Activated T-helper 2 cell treated with anti-CD3 and anti-CD28 coated beads, Interferon-gamma antibody, Interleukin-2, Interleukin-4, amounts not matched to agents 10 μg/mL and 5 μg/mL and 100 μg/mL, durations not matched to agents 14 hours and 24 hours and 36 hours (primary cell): ENCODE measurements at regions not wholly inside any gene's neighbourhood (a gene's known extent, or its start where the extent isn't known, plus 50 kb on each side); places are given as distances from the start of the nearest gene placed in this dataset.

Experiments used
- DNase-seq: peaks from one replicate; pipeline ENCODE4 v3.0.0; 2021; ENCODE audit warnings: low spot score
- H3K27ac Mint-ChIP-seq: one replicate; pipeline ENCODE4 v1.8.0; 2021; ENCODE audit warnings: mixed read lengths
- H3K27me3 Mint-ChIP-seq: one replicate; pipeline ENCODE4 v1.8.0; 2021; ENCODE audit warnings: low read depth, mixed read lengths
- H3K36me3 Mint-ChIP-seq: one replicate; pipeline ENCODE4 v1.8.0; 2021; ENCODE audit warnings: low read depth, mixed read lengths
- H3K4me1 Mint-ChIP-seq: one replicate; pipeline ENCODE4 v1.8.0; 2021; ENCODE audit warnings: low read depth, mixed read lengths
- H3K4me3 Mint-ChIP-seq: one replicate; pipeline ENCODE4 v1.8.0; 2021; ENCODE audit warnings: low read depth, mild to moderate bottlenecking, moderate library complexity, mixed read lengths
- H3K9me3 Mint-ChIP-seq: one replicate; pipeline ENCODE4 v1.8.0; 2021; ENCODE audit warnings: mixed read lengths
- intact Hi-C: fragments of 100-400 bp; cut with micrococcal nuclease; formaldehyde crosslinking; loops from one replicate; pipeline ENCODE4 v1.15.1; 2023

GRCh38 chr1:163509114-163509513, 187.4 kb downstream of the NUF2 start:
- Mint-ChIP-seq H3K4me3 (no peak overlapping the region), H3K27ac (no peak overlapping the region), H3K27me3 (no peaks in the 10 kb centered on the region), H3K4me1 (no peaks in the 10 kb centered on the region), H3K9me3 (no peaks in the 10 kb centered on the region), H3K36me3 (no peaks in the 10 kb centered on the region)
- intact Hi-C loops: no loop called here
- DNase-seq: no peak

GRCh38 chr1:163512349-163512989, 190.7 kb downstream of the NUF2 start:
- no peaks in the 10 kb centered on the region for H3K36me3 Mint-ChIP-seq
- no peaks in the 10 kb centered on the region for H3K27me3 Mint-ChIP-seq
- no peak for DNase-seq
- no peak overlapping the region for H3K4me3 Mint-ChIP-seq
- H3K4me1 Mint-ChIP-seq: no peaks in the 10 kb centered on the region
- no peak overlapping the region for H3K27ac Mint-ChIP-seq
- H3K9me3 Mint-ChIP-seq: peaks cover 4% of the 10 kb centered on the region
- intact Hi-C loops: no loop called here

GRCh38 chr1:163523375-163524029, 201.7 kb downstream of the NUF2 start:
- Mint-ChIP-seq H3K4me3 (no peak overlapping the region), H3K36me3 (no peaks in the 10 kb centered on the region), H3K9me3 (no peaks in the 10 kb centered on the region), H3K4me1 (no peaks in the 10 kb centered on the region), H3K27me3 (no peaks in the 10 kb centered on the region), H3K27ac (no peak overlapping the region)
- intact Hi-C loops: loop anchor here (10.0 kb wide), 1 partner anchor 1261 kb away; no protein-coding TSS in a partner anchor
- DNase-seq: no peak

- Mint-ChIP-seq H3K27ac (no peak overlapping the region), H3K36me3 (no peaks in the 10 kb centered on the region), H3K4me1 (no peaks in the 10 kb centered on the region), H3K27me3 (no peaks in the 10 kb centered on the region), H3K4me3 (no peak overlapping the region), H3K9me3 (no peaks in the 10 kb centered on the region)
- intact Hi-C loops: loop anchor here (10.0 kb wide), 1 partner anchor 1256 kb away; no protein-coding TSS in a partner anchor
- no peak for DNase-seq
Observed at GRCh38 chr1:163528710-163529348, 207.1 kb downstream of the NUF2 start.

- Mint-ChIP-seq H3K9me3 (no peaks in the 10 kb centered on the region), H3K27me3 (no peaks in the 10 kb centered on the region)
- intact Hi-C loops: no loop called here
Observed at GRCh38 chr1:163531345-163531744, 209.6 kb downstream of the NUF2 start.

GRCh38 chr1:163535401-163535800, 213.6 kb downstream of the NUF2 start:
- DNase-seq: no peak
- no peaks in the 10 kb centered on the region for H3K36me3 Mint-ChIP-seq
- H3K9me3 Mint-ChIP-seq: no peaks in the 10 kb centered on the region
- intact Hi-C loops: no loop called here
- no peaks in the 10 kb centered on the region for H3K4me1 Mint-ChIP-seq
- no peaks in the 10 kb centered on the region for H3K27me3 Mint-ChIP-seq
- H3K27ac Mint-ChIP-seq: no peak overlapping the region
- no peak overlapping the region for H3K4me3 Mint-ChIP-seq

More at GRCh38 chr1:163531345-163531744, 209.6 kb downstream of the NUF2 start:
- Mint-ChIP-seq H3K36me3 (no peaks in the 10 kb centered on the region), H3K27ac (no peak overlapping the region), H3K4me3 (no peak overlapping the region), H3K4me1 (no peaks in the 10 kb centered on the region)
- DNase-seq: no peak

- Mint-ChIP-seq H3K4me3 (no peak overlapping the region), H3K9me3 (no peaks in the 10 kb centered on the region), H3K4me1 (no peaks in the 10 kb centered on the region), H3K27me3 (no peaks in the 10 kb centered on the region), H3K36me3 (no peaks in the 10 kb centered on the region), H3K27ac (no peak overlapping the region)
- no peak for DNase-seq
- intact Hi-C loops: no loop called here
Observed at GRCh38 chr1:163535807-163536206, 214.1 kb downstream of the NUF2 start.

GRCh38 chr1:163537809-163538208, 216.1 kb downstream of the NUF2 start:
- Mint-ChIP-seq H3K36me3 (no peaks in the 10 kb centered on the region), H3K9me3 (no peaks in the 10 kb centered on the region), H3K27me3 (no peaks in the 10 kb centered on the region), H3K4me3 (no peak overlapping the region), H3K4me1 (no peaks in the 10 kb centered on the region), H3K27ac (no peak overlapping the region)
- intact Hi-C loops: no loop called here
- no peak for DNase-seq

GRCh38 chr1:163538667-163539066, 216.9 kb downstream of the NUF2 start:
- intact Hi-C loops: no loop called here
- no peaks in the 10 kb centered on the region for H3K4me1 Mint-ChIP-seq
- no peaks in the 10 kb centered on the region for H3K27me3 Mint-ChIP-seq
- DNase-seq: no peak
- H3K9me3 Mint-ChIP-seq: no peaks in the 10 kb centered on the region
- no peak overlapping the region for H3K27ac Mint-ChIP-seq
- H3K36me3 Mint-ChIP-seq: no peaks in the 10 kb centered on the region
- no peak overlapping the region for H3K4me3 Mint-ChIP-seq

GRCh38 chr1:163540727-163541126, 219.0 kb downstream of the NUF2 start:
- H3K27ac Mint-ChIP-seq: no peak overlapping the region
- no peaks in the 10 kb centered on the region for H3K4me1 Mint-ChIP-seq
- H3K27me3 Mint-ChIP-seq: no peaks in the 10 kb centered on the region
- no peaks in the 10 kb centered on the region for H3K36me3 Mint-ChIP-seq
- H3K9me3 Mint-ChIP-seq: no peaks in the 10 kb centered on the region
- intact Hi-C loops: no loop called here
- H3K4me3 Mint-ChIP-seq: no peak overlapping the region
- no peak for DNase-seq

GRCh38 chr1:163544441-163544840, 222.7 kb downstream of the NUF2 start:
- intact Hi-C loops: no loop called here
- Mint-ChIP-seq H3K4me1 (no peaks in the 10 kb centered on the region), H3K36me3 (no peaks in the 10 kb centered on the region), H3K27me3 (no peaks in the 10 kb centered on the region), H3K9me3 (no peaks in the 10 kb centered on the region), H3K4me3 (no peak overlapping the region), H3K27ac (no peak overlapping the region)
- DNase-seq: no peak

- Mint-ChIP-seq H3K9me3 (no peaks in the 10 kb centered on the region), H3K36me3 (no peaks in the 10 kb centered on the region), H3K27me3 (no peaks in the 10 kb centered on the region), H3K4me1 (no peaks in the 10 kb centered on the region), H3K4me3 (no peak overlapping the region), H3K27ac (no peak overlapping the region)
- DNase-seq: no peak
- intact Hi-C loops: no loop called here
Observed at GRCh38 chr1:163558162-163558561, 236.4 kb downstream of the NUF2 start.

GRCh38 chr1:163561580-163562295, 240.0 kb downstream of the NUF2 start:
- H3K27ac Mint-ChIP-seq: no peak overlapping the region

More at GRCh38 chr1:163561580-163562295, 240.0 kb downstream of the NUF2 start:
- H3K4me3 Mint-ChIP-seq: no peak overlapping the region
- DNase-seq: no peak
- intact Hi-C loops: no loop called here
- H3K27me3 Mint-ChIP-seq: no peaks in the 10 kb centered on the region
- no peaks in the 10 kb centered on the region for H3K36me3 Mint-ChIP-seq
- no peaks in the 10 kb centered on the region for H3K4me1 Mint-ChIP-seq
- H3K9me3 Mint-ChIP-seq: no peaks in the 10 kb centered on the region
